SK-N-SH (cell line): ENCODE measurements at regions not wholly inside any gene's neighbourhood (a gene's known extent, or its start where the extent isn't known, plus 50 kb on each side); places are given as distances from the start of the nearest gene placed in this dataset.

Source experiments
- CTCF ChIA-PET: fragments of 300-600, 350-600 bp; formaldehyde crosslinking; extraction: SDS; loops from one replicate; lab custom pipeline; 2021; lab: Yijun Ruan, JAX
- POLR2A ChIA-PET: fragments of 350-600 bp; sonication (Branson Sonifier 250); formaldehyde crosslinking; extraction: SDS; loops from one replicate; lab custom pipeline; 2020; ENCODE audit warnings: antibody characterized with exemption, inconsistent platforms; lab: Yijun Ruan, JAX
- DNase-seq: peaks from one replicate; pipeline ENCODE4 v3.0.0; 2012
- H2AFZ ChIP-seq: fragments of 200-600 bp; sonication (generic); 2 replicates; pipeline ENCODE4 v1.8.1; 2016; ENCODE audit warnings: antibody characterized with exemption, mild to moderate bottlenecking, low read depth
- H3F3A ChIP-seq: fragments of 200-600 bp; sonication (generic); replicated peaks from 2 replicates; pipeline ENCODE3; 2016; ENCODE audit warnings: antibody characterized with exemption, mild to moderate bottlenecking; ENCODE audit not compliant: insufficient read depth
- H3K27ac ChIP-seq, 2 experiments: fragments of 200-500 bp in 1 of 2; fragments of 200-600 bp in 1 of 2; sonication (Bioruptor generic) in 1 of 2; sonication (generic), shearing (Covaris generic) in 1 of 2; 2 replicates each; pipeline versions ENCODE4 v1.5.1 to v1.6.1; 2014 to 2016; ENCODE audit warnings: low read depth in 2 of 2, inconsistent platforms in 1 of 2, low read length in 1 of 2, mild to moderate bottlenecking in 1 of 2, mixed read lengths in 1 of 2
- H3K27me3 ChIP-seq: fragments of 200-600 bp; sonication (generic), shearing (Covaris generic); 2 replicates; pipeline ENCODE4 v1.6.1; 2016; ENCODE audit warnings: mixed run types; ENCODE audit not compliant: insufficient read depth
- H3K36me3 ChIP-seq, 2 experiments: fragments of 200-500 bp in 1 of 2; fragments of 200-600 bp in 1 of 2; sonication (Bioruptor generic) in 1 of 2; sonication (generic) in 1 of 2; replicated peaks in 1 of 2; 2 replicates each; pipeline versions ENCODE3 to v1.5.1; 2014 to 2016; ENCODE audit warnings: low read length in 1 of 2, mild to moderate bottlenecking in 1 of 2; ENCODE audit not compliant: insufficient read depth in 2 of 2, control insufficient read depth in 1 of 2
- H3K4me1 ChIP-seq, 2 experiments: fragments of 200-500 bp in 1 of 2; fragments of 200-600 bp in 1 of 2; sonication (Bioruptor generic) in 1 of 2; sonication (generic), shearing (Covaris generic) in 1 of 2; 2 replicates each; pipeline versions ENCODE4 v1.5.1 to v1.6.1; 2014 to 2016; ENCODE audit warnings: low read depth in 1 of 2, low read length in 1 of 2, mixed run types in 1 of 2; ENCODE audit not compliant: insufficient read depth in 2 of 2, control insufficient read depth in 1 of 2
- H3K4me2 ChIP-seq: fragments of 200-600 bp; sonication (generic), shearing (Covaris generic); 2 replicates; pipeline ENCODE4 v1.6.1; 2017; ENCODE audit warnings: mixed run types
- H3K4me3 ChIP-seq, 2 experiments: fragments of 200-500 bp in 1 of 2; fragments of 200-600 bp in 1 of 2; sonication (Bioruptor generic) in 1 of 2; sonication (generic), shearing (Covaris generic) in 1 of 2; 2 replicates each; pipeline versions ENCODE4 v1.5.1 to v1.8.1; 2014 to 2016; ENCODE audit warnings: low read depth in 2 of 2, inconsistent platforms in 1 of 2, low read length in 1 of 2, mild to moderate bottlenecking in 1 of 2, mixed read lengths in 1 of 2, moderate library complexity in 1 of 2
- H3K79me2 ChIP-seq: fragments of 200-600 bp; sonication (generic); 2 replicates; pipeline ENCODE4 v1.8.1; 2017; ENCODE audit warnings: mild to moderate bottlenecking; ENCODE audit not compliant: insufficient read depth
- H3K9ac ChIP-seq: fragments of 200-600 bp; sonication (generic); 2 replicates; pipeline ENCODE4 v1.6.1; 2017; ENCODE audit warnings: mixed run types
- H3K9me2 ChIP-seq: fragments of 200-600 bp; sonication (generic); 2 replicates; pipeline ENCODE4 v1.6.1; 2017; ENCODE audit warnings: mixed run types
- H3K9me3 ChIP-seq: fragments of 200-600 bp; sonication (generic); 2 replicates; pipeline ENCODE4 v1.6.1; 2017; ENCODE audit warnings: mixed run types, mild to moderate bottlenecking, moderate library complexity
- H4K20me1 ChIP-seq: fragments of 200-600 bp; sonication (generic); 2 replicates; pipeline ENCODE4 v1.6.1; 2017; ENCODE audit warnings: mild to moderate bottlenecking, mixed run types; ENCODE audit not compliant: insufficient read depth
- CHD2 ChIP-seq: fragments of 150-350 bp; IDR thresholded peaks from 2 replicates; pipeline ENCODE4 v1.6.1; 2018; ENCODE audit warnings: low read length; ENCODE audit not compliant: partially characterized antibody
- ELF1 ChIP-seq: IDR thresholded peaks from 2 replicates; pipeline ENCODE4 v1.4.0; 2012
- FOXJ3 ChIP-seq: sonication (generic); formaldehyde crosslinking; IDR thresholded peaks from 2 replicates; pipeline ENCODE4 v1.5.1; 2020; ENCODE audit warnings: mild to moderate bottlenecking, missing genetic modification reagents
- NFIC ChIP-seq: IDR thresholded peaks from 2 replicates; pipeline ENCODE4 v1.4.0; 2012; ENCODE audit warnings: borderline replicate concordance
- NRF1 ChIP-seq: IDR thresholded peaks from 2 replicates; pipeline ENCODE4 v1.6.1; 2012; ENCODE audit warnings: low read depth, mild to moderate bottlenecking, low read length
- POLR2AphosphoS5 ChIP-seq: IDR thresholded peaks from 2 replicates; pipeline ENCODE4 v1.6.1; 2012; ENCODE audit warnings: low read depth, low read length
- RFX5 ChIP-seq: IDR thresholded peaks from 2 replicates; pipeline ENCODE4 v1.6.1; 2012; ENCODE audit warnings: mild to moderate bottlenecking, improper control_type of control experiment, low read length
- RXRA ChIP-seq: IDR thresholded peaks from 2 replicates; pipeline ENCODE4 v1.4.0; 2012; ENCODE audit warnings: low read depth, mild to moderate bottlenecking, borderline replicate concordance
- TCF12 ChIP-seq: IDR thresholded peaks from 2 replicates; pipeline ENCODE4 v1.4.0; 2012
- WGBS: methylation state at CpG from one replicate; pipeline ENCODE4 v1.1.6; 2017; ENCODE audit warnings: low lambda C conversion rate; 5-methylcytosine and 5-hydroxymethylcytosine counted together
- TF ChIP-seq, protein P1 (sequence below): IDR thresholded peaks from 2 replicates; pipeline ENCODE4 v1.4.0; 2012; ENCODE audit warnings: low read depth, borderline replicate concordance
- TF ChIP-seq, protein P2 (sequence below): IDR thresholded peaks from 2 replicates; pipeline ENCODE4 v1.4.0; 2012; ENCODE audit warnings: low read depth, borderline replicate concordance
- TF ChIP-seq, protein P3 (sequence below): fragments of 150-350 bp; IDR thresholded peaks from 2 replicates; pipeline ENCODE4 v1.6.1; 2016; ENCODE audit warnings: mild to moderate bottlenecking, low read depth, low read length
- TF ChIP-seq, protein P4 (sequence below): IDR thresholded peaks from 2 replicates; pipeline ENCODE4; 2012
- TF ChIP-seq, protein P5 (sequence below): fragments of 150-350 bp; IDR thresholded peaks from 2 replicates; pipeline ENCODE4 v1.6.1; 2017; ENCODE audit warnings: antibody characterized with exemption, low read length, low read depth, borderline replicate concordance

DNA sequence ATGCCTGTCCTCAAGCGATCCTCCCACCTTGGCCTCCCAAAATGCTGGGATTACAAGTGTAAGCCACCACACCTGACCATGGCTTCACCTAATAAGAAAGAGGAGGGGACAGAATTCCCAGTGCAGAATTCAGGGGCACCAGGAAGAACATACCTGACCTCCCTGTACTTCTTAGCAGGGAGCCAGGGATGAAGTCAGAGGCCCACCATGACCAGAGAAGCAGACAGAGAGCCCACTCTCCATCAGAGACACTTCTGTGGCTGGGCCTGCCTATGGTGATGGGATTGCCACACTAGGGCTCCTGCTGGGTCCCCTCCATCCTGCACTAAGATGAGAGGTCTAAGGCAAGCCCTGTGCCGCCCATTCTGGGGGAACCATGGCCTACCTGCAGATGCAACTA lies 157.4 kb upstream of the LYZL2 start:
- Histone ChIP-seq H3K9me3 (no peaks in the 10 kb centered on the region), H4K20me1 (no peaks in the 10 kb centered on the region), H3K9ac (no peak overlapping the region), H3K4me1 (peaks cover 19% of the 10 kb centered on the region in 2 experiments), H3K4me3 (no peak overlapping the region), H3K9me2 (no peaks in the 10 kb centered on the region), H3K79me2 (no peaks in the 10 kb centered on the region), H3K27me3 (no peaks in the 10 kb centered on the region), H3K4me2 (no peak overlapping the region), H3K27ac (no peak overlapping the region), H3K36me3 (no peaks in the 10 kb centered on the region), H2AFZ (no peak overlapping the region), H3F3A (peaks cover 3% of the 10 kb centered on the region)
- POLR2A ChIA-PET, result no interaction called here
- CTCF ChIA-PET, result interaction anchor here (0.8 to 1.0 kb wide), 2 partner anchors 17 to 35 kb away, joined by 3 to 4 read pairs; no protein-coding TSS in a partner anchor
- TF ChIP-seq NFIC (no peak), POLR2AphosphoS5 (no peak), NRF1 (no peak), RFX5 (no peak), TCF12 (no peak), CHD2 (no peak), RXRA (no peak), FOXJ3 (CRISPR knock-in tag) (no peak), ELF1 (no peak)
- TF ChIP-seq, protein P1, sequence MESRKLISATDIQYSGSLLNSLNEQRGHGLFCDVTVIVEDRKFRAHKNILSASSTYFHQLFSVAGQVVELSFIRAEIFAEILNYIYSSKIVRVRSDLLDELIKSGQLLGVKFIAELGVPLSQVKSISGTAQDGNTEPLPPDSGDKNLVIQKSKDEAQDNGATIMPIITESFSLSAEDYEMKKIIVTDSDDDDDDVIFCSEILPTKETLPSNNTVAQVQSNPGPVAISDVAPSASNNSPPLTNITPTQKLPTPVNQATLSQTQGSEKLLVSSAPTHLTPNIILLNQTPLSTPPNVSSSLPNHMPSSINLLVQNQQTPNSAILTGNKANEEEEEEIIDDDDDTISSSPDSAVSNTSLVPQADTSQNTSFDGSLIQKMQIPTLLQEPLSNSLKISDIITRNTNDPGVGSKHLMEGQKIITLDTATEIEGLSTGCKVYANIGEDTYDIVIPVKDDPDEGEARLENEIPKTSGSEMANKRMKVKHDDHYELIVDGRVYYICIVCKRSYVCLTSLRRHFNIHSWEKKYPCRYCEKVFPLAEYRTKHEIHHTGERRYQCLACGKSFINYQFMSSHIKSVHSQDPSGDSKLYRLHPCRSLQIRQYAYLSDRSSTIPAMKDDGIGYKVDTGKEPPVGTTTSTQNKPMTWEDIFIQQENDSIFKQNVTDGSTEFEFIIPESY, result no peak
- TF ChIP-seq, protein P2, sequence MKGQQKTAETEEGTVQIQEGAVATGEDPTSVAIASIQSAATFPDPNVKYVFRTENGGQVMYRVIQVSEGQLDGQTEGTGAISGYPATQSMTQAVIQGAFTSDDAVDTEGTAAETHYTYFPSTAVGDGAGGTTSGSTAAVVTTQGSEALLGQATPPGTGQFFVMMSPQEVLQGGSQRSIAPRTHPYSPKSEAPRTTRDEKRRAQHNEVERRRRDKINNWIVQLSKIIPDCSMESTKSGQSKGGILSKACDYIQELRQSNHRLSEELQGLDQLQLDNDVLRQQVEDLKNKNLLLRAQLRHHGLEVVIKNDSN, result no peak
- TF ChIP-seq, protein P3, sequence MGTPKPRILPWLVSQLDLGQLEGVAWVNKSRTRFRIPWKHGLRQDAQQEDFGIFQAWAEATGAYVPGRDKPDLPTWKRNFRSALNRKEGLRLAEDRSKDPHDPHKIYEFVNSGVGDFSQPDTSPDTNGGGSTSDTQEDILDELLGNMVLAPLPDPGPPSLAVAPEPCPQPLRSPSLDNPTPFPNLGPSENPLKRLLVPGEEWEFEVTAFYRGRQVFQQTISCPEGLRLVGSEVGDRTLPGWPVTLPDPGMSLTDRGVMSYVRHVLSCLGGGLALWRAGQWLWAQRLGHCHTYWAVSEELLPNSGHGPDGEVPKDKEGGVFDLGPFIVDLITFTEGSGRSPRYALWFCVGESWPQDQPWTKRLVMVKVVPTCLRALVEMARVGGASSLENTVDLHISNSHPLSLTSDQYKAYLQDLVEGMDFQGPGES, result no peak
- TF ChIP-seq, protein P4, sequence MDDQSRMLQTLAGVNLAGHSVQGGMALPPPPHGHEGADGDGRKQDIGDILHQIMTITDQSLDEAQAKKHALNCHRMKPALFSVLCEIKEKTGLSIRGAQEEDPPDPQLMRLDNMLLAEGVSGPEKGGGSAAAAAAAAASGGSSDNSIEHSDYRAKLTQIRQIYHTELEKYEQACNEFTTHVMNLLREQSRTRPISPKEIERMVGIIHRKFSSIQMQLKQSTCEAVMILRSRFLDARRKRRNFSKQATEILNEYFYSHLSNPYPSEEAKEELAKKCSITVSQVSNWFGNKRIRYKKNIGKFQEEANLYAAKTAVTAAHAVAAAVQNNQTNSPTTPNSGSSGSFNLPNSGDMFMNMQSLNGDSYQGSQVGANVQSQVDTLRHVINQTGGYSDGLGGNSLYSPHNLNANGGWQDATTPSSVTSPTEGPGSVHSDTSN, result no peak
- TF ChIP-seq, protein P5, sequence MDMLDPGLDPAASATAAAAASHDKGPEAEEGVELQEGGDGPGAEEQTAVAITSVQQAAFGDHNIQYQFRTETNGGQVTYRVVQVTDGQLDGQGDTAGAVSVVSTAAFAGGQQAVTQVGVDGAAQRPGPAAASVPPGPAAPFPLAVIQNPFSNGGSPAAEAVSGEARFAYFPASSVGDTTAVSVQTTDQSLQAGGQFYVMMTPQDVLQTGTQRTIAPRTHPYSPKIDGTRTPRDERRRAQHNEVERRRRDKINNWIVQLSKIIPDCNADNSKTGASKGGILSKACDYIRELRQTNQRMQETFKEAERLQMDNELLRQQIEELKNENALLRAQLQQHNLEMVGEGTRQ, result no peak
- no peak for DNase-seq
- WGBS, result 95% methylated on average over 2 of the region's 2 CpGs
